Activated CD8-positive, alpha-beta memory T cell treated with anti-CD3 and anti-CD28 coated beads for 36 hours (primary cell): ENCODE measurements at regions not wholly inside any gene's neighbourhood (a gene's known extent, or its start where the extent isn't known, plus 50 kb on each side); places are given as distances from the start of the nearest gene placed in this dataset.
"Not testable (repeated sequence)": the region's sequence is repeated elsewhere in the genome, so short reads cannot be mapped to it uniquely, and the experiment has no call there.

ENCODE experiments used
- CTCF ChIA-PET: fragments of 350-600 bp; sonication (Branson Sonifier 250); formaldehyde crosslinking; loops from one replicate; lab custom pipeline; 2021; ENCODE audit warnings: antibody characterized with exemption; lab: Charles Lee
- POLR2A ChIA-PET: fragments of 350-600 bp; sonication (Branson Sonifier 250); formaldehyde crosslinking; loops from one replicate; lab custom pipeline; 2021; ENCODE audit warnings: antibody characterized with exemption; lab: Charles Lee

- POLR2A ChIA-PET, CTCF ChIA-PET: not testable (repeated sequence)
Measured at GRCh38 chr4:14358544-14359160, 643.6 kb upstream of the CPEB2 start.

- ChIA-PET CTCF (no interaction called here), POLR2A (no interaction called here)
Measured at GRCh38 chr4:14359991-14360390, 642.3 kb upstream of the CPEB2 start.

- POLR2A ChIA-PET, result no interaction called here
- CTCF ChIA-PET, result no interaction called here
Measured at GRCh38 chr4:14361084-14361483, 641.2 kb upstream of the CPEB2 start.

GRCh38 chr4:14362385-14362784 lies 639.9 kb upstream of the CPEB2 start:
- POLR2A ChIA-PET, result no interaction called here

GRCh38 chr4:14364953-14365536 lies 637.2 kb upstream of the CPEB2 start:
- ChIA-PET POLR2A (no interaction called here), CTCF (no interaction called here)

More at GRCh38 chr4:14362385-14362784, 639.9 kb upstream of the CPEB2 start:
- CTCF ChIA-PET, result interaction anchor here (0.6 kb wide), 1 partner anchor 425 kb away, joined by 4 read pairs; no protein-coding TSS in a partner anchor

- CTCF ChIA-PET, result no interaction called here
- POLR2A ChIA-PET, result no interaction called here
Measured at GRCh38 chr4:14368391-14368790, 633.9 kb upstream of the CPEB2 start.

- ChIA-PET CTCF (no interaction called here), POLR2A (no interaction called here)
Measured at GRCh38 chr4:14371131-14371530, 631.1 kb upstream of the CPEB2 start.

GRCh38 chr4:14375816-14376215 lies 626.5 kb upstream of the CPEB2 start:
- ChIA-PET POLR2A (no interaction called here), CTCF (no interaction called here)

- CTCF ChIA-PET, result no interaction called here
- POLR2A ChIA-PET, result no interaction called here
Measured at GRCh38 chr4:14379183-14379582, 623.1 kb upstream of the CPEB2 start.

GRCh38 chr4:14383652-14384051 lies 618.6 kb upstream of the CPEB2 start:
- POLR2A ChIA-PET, result interaction anchor here (0.5 kb wide), 1 partner anchor 288 kb away, joined by 3 read pairs; no protein-coding TSS in a partner anchor
- CTCF ChIA-PET, result no interaction called here

GRCh38 chr4:14384824-14385223 lies 617.5 kb upstream of the CPEB2 start:
- ChIA-PET POLR2A (no interaction called here), CTCF (no interaction called here)

GRCh38 chr4:14386196-14386595 lies 616.1 kb upstream of the CPEB2 start:
- ChIA-PET CTCF (no interaction called here), POLR2A (no interaction called here)

GRCh38 chr4:14387647-14388046 lies 614.6 kb upstream of the CPEB2 start:
- POLR2A ChIA-PET, result no interaction called here
- CTCF ChIA-PET, result no interaction called here

- CTCF ChIA-PET, result no interaction called here
- POLR2A ChIA-PET, result no interaction called here
Measured at GRCh38 chr4:14392378-14392777, 609.9 kb upstream of the CPEB2 start.

GRCh38 chr4:14396183-14396582 lies 606.1 kb upstream of the CPEB2 start:
- ChIA-PET CTCF (no interaction called here), POLR2A (no interaction called here)

GRCh38 chr4:14399848-14400247 lies 602.4 kb upstream of the CPEB2 start:
- ChIA-PET POLR2A (no interaction called here), CTCF (no interaction called here)

- CTCF ChIA-PET, result no interaction called here
- POLR2A ChIA-PET, result no interaction called here
Measured at GRCh38 chr4:14400307-14400706, 602.0 kb upstream of the CPEB2 start.

GRCh38 chr4:14403132-14403531 lies 599.1 kb upstream of the CPEB2 start:
- CTCF ChIA-PET, result no interaction called here
- POLR2A ChIA-PET, result no interaction called here

GRCh38 chr4:14404730-14405129 lies 597.6 kb upstream of the CPEB2 start:
- ChIA-PET CTCF (no interaction called here), POLR2A (no interaction called here)

GRCh38 chr4:14410516-14410915 lies 591.8 kb upstream of the CPEB2 start:
- CTCF ChIA-PET, result no interaction called here
- POLR2A ChIA-PET, result no interaction called here

- POLR2A ChIA-PET, result no interaction called here
- CTCF ChIA-PET, result no interaction called here
Measured at GRCh38 chr4:14415146-14415545, 587.1 kb upstream of the CPEB2 start.

GRCh38 chr4:14419516-14419915 lies 582.8 kb upstream of the CPEB2 start:
- CTCF ChIA-PET, result no interaction called here

More at GRCh38 chr4:14419516-14419915, 582.8 kb upstream of the CPEB2 start:
- POLR2A ChIA-PET, result no interaction called here
